SK-N-SH (cell line): ENCODE measurements at regions not wholly inside any gene's neighbourhood (a gene's known extent, or its start where the extent isn't known, plus 50 kb on each side); places are given as distances from the start of the nearest gene placed in this dataset.

Experiments used
- CTCF ChIA-PET: fragments of 300-600, 350-600 bp; formaldehyde crosslinking; extraction: SDS; loops from one replicate; lab custom pipeline; 2021; lab: Yijun Ruan, JAX
- POLR2A ChIA-PET: fragments of 350-600 bp; sonication (Branson Sonifier 250); formaldehyde crosslinking; extraction: SDS; loops from one replicate; lab custom pipeline; 2020; ENCODE audit warnings: antibody characterized with exemption, inconsistent platforms; lab: Yijun Ruan, JAX
- DNase-seq: peaks from one replicate; pipeline ENCODE4 v3.0.0; 2012
- H2AFZ ChIP-seq: fragments of 200-600 bp; sonication (generic); 2 replicates; pipeline ENCODE4 v1.8.1; 2016; ENCODE audit warnings: antibody characterized with exemption, mild to moderate bottlenecking, low read depth
- H3F3A ChIP-seq: fragments of 200-600 bp; sonication (generic); replicated peaks from 2 replicates; pipeline ENCODE3; 2016; ENCODE audit warnings: antibody characterized with exemption, mild to moderate bottlenecking; ENCODE audit not compliant: insufficient read depth
- H3K27ac ChIP-seq, 2 experiments: fragments of 200-500 bp in 1 of 2; fragments of 200-600 bp in 1 of 2; sonication (Bioruptor generic) in 1 of 2; sonication (generic), shearing (Covaris generic) in 1 of 2; 2 replicates each; pipeline versions ENCODE4 v1.5.1 to v1.6.1; 2014 to 2016; ENCODE audit warnings: low read depth in 2 of 2, inconsistent platforms in 1 of 2, low read length in 1 of 2, mild to moderate bottlenecking in 1 of 2, mixed read lengths in 1 of 2
- H3K27me3 ChIP-seq: fragments of 200-600 bp; sonication (generic), shearing (Covaris generic); 2 replicates; pipeline ENCODE4 v1.6.1; 2016; ENCODE audit warnings: mixed run types; ENCODE audit not compliant: insufficient read depth
- H3K36me3 ChIP-seq, 2 experiments: fragments of 200-500 bp in 1 of 2; fragments of 200-600 bp in 1 of 2; sonication (Bioruptor generic) in 1 of 2; sonication (generic) in 1 of 2; replicated peaks in 1 of 2; 2 replicates each; pipeline versions ENCODE3 to v1.5.1; 2014 to 2016; ENCODE audit warnings: low read length in 1 of 2, mild to moderate bottlenecking in 1 of 2; ENCODE audit not compliant: insufficient read depth in 2 of 2, control insufficient read depth in 1 of 2
- H3K4me1 ChIP-seq, 2 experiments: fragments of 200-500 bp in 1 of 2; fragments of 200-600 bp in 1 of 2; sonication (Bioruptor generic) in 1 of 2; sonication (generic), shearing (Covaris generic) in 1 of 2; 2 replicates each; pipeline versions ENCODE4 v1.5.1 to v1.6.1; 2014 to 2016; ENCODE audit warnings: low read depth in 1 of 2, low read length in 1 of 2, mixed run types in 1 of 2; ENCODE audit not compliant: insufficient read depth in 2 of 2, control insufficient read depth in 1 of 2
- H3K4me2 ChIP-seq: fragments of 200-600 bp; sonication (generic), shearing (Covaris generic); 2 replicates; pipeline ENCODE4 v1.6.1; 2017; ENCODE audit warnings: mixed run types
- H3K4me3 ChIP-seq, 2 experiments: fragments of 200-500 bp in 1 of 2; fragments of 200-600 bp in 1 of 2; sonication (Bioruptor generic) in 1 of 2; sonication (generic), shearing (Covaris generic) in 1 of 2; 2 replicates each; pipeline versions ENCODE4 v1.5.1 to v1.8.1; 2014 to 2016; ENCODE audit warnings: low read depth in 2 of 2, inconsistent platforms in 1 of 2, low read length in 1 of 2, mild to moderate bottlenecking in 1 of 2, mixed read lengths in 1 of 2, moderate library complexity in 1 of 2
- H3K79me2 ChIP-seq: fragments of 200-600 bp; sonication (generic); 2 replicates; pipeline ENCODE4 v1.8.1; 2017; ENCODE audit warnings: mild to moderate bottlenecking; ENCODE audit not compliant: insufficient read depth
- H3K9ac ChIP-seq: fragments of 200-600 bp; sonication (generic); 2 replicates; pipeline ENCODE4 v1.6.1; 2017; ENCODE audit warnings: mixed run types
- H3K9me2 ChIP-seq: fragments of 200-600 bp; sonication (generic); 2 replicates; pipeline ENCODE4 v1.6.1; 2017; ENCODE audit warnings: mixed run types
- H3K9me3 ChIP-seq: fragments of 200-600 bp; sonication (generic); 2 replicates; pipeline ENCODE4 v1.6.1; 2017; ENCODE audit warnings: mixed run types, mild to moderate bottlenecking, moderate library complexity
- H4K20me1 ChIP-seq: fragments of 200-600 bp; sonication (generic); 2 replicates; pipeline ENCODE4 v1.6.1; 2017; ENCODE audit warnings: mild to moderate bottlenecking, mixed run types; ENCODE audit not compliant: insufficient read depth
- ELF1 ChIP-seq: IDR thresholded peaks from 2 replicates; pipeline ENCODE4 v1.4.0; 2012
- EP300 ChIP-seq, 2 experiments: IDR thresholded peaks; 2 replicates each; pipeline versions ENCODE4 v1.4.0 to v1.6.1; 2012; ENCODE audit warnings: borderline replicate concordance in 1 of 2, low read depth in 1 of 2, low read length in 1 of 2
- EZH2phosphoT487 ChIP-seq: fragments of 200-600 bp; sonication (generic); IDR thresholded peaks from 2 replicates; pipeline ENCODE4 v1.6.1; 2017; ENCODE audit warnings: low read depth, mixed run types, mild to moderate bottlenecking, antibody characterized with exemption, moderate library complexity, borderline replicate concordance
- FOSL2 ChIP-seq: IDR thresholded peaks from 2 replicates; pipeline ENCODE4 v1.4.0; 2012; ENCODE audit warnings: low read depth, mild to moderate bottlenecking, moderate library complexity, borderline replicate concordance
- FOXJ3 ChIP-seq: sonication (generic); formaldehyde crosslinking; IDR thresholded peaks from 2 replicates; pipeline ENCODE4 v1.5.1; 2020; ENCODE audit warnings: mild to moderate bottlenecking, missing genetic modification reagents
- GATA2 ChIP-seq: sonication (generic); formaldehyde crosslinking; IDR thresholded peaks from 2 replicates; pipeline ENCODE4 v1.5.0; 2020; ENCODE audit warnings: mild to moderate bottlenecking, missing genetic modification reagents
- IRF3 ChIP-seq: fragments of 150-350 bp; IDR thresholded peaks from 2 replicates; pipeline ENCODE4 v1.6.1; 2016; ENCODE audit warnings: mild to moderate bottlenecking, low read depth, low read length
- JUND ChIP-seq: IDR thresholded peaks from 2 replicates; pipeline ENCODE4 v1.4.0; 2012
- MXI1 ChIP-seq: IDR thresholded peaks from 2 replicates; pipeline ENCODE4 v1.6.1; 2012; ENCODE audit warnings: mild to moderate bottlenecking, low read depth, low read length, improper control_type of control experiment
- POLR2AphosphoS5 ChIP-seq: IDR thresholded peaks from 2 replicates; pipeline ENCODE4 v1.6.1; 2012; ENCODE audit warnings: low read depth, low read length
- RAD21 ChIP-seq: IDR thresholded peaks from 2 replicates; pipeline ENCODE4 v1.6.1; 2012; ENCODE audit warnings: mild to moderate bottlenecking, low read length
- RCOR1 ChIP-seq: fragments of 150-350 bp; IDR thresholded peaks from 2 replicates; pipeline ENCODE4 v1.6.1; 2017; ENCODE audit warnings: antibody characterized with exemption, low read length
- RFX5 ChIP-seq: IDR thresholded peaks from 2 replicates; pipeline ENCODE4 v1.6.1; 2012; ENCODE audit warnings: mild to moderate bottlenecking, improper control_type of control experiment, low read length
- RXRA ChIP-seq: IDR thresholded peaks from 2 replicates; pipeline ENCODE4 v1.4.0; 2012; ENCODE audit warnings: low read depth, mild to moderate bottlenecking, borderline replicate concordance
- SMC3 ChIP-seq: IDR thresholded peaks from 2 replicates; pipeline ENCODE4 v1.6.1; 2012; ENCODE audit warnings: low read depth, low read length, improper control_type of control experiment
- WGBS: methylation state at CpG from one replicate; pipeline ENCODE4 v1.1.6; 2017; ENCODE audit warnings: low lambda C conversion rate; 5-methylcytosine and 5-hydroxymethylcytosine counted together
- TF ChIP-seq, protein P1 (sequence below): fragments of 150-350 bp; IDR thresholded peaks from 2 replicates; pipeline ENCODE4 v1.6.1; 2017; ENCODE audit warnings: antibody characterized with exemption, low read length, low read depth, borderline replicate concordance
- TF ChIP-seq, protein P2 (sequence below): fragments of 200-600 bp; sonication (generic); IDR thresholded peaks from 2 replicates; pipeline ENCODE4 v1.6.1; 2017; ENCODE audit warnings: antibody characterized with exemption, mild to moderate bottlenecking, moderate library complexity

GRCh38 chr15:62605282-62605681 is 437.3 kb upstream of the TPM1 start:
- POLR2A ChIA-PET: no interaction called here
- Histone ChIP-seq H3K9ac (no peak overlapping the region), H3K9me2 (no peaks in the 10 kb centered on the region), H3K4me3 (no peak overlapping the region), H3F3A (peaks cover 23% of the 10 kb centered on the region), H3K4me2 (no peak overlapping the region), H3K9me3 (no peaks in the 10 kb centered on the region), H3K27me3 (no peaks in the 10 kb centered on the region), H3K4me1 (peaks cover 16 to 19% of the 10 kb centered on the region in 2 experiments), H2AFZ (no peak overlapping the region), H3K36me3 (peaks cover 0 to 8% of the 10 kb centered on the region in 2 experiments), H4K20me1 (no peaks in the 10 kb centered on the region), H3K27ac (peak overlapping the region; percentile 70 to 91; a peak in 3 of 4 replicates), H3K79me2 (peaks cover 19% of the 10 kb centered on the region; the same call in 1 of the 2 replicates)
- DNase-seq: no peak
- CTCF ChIA-PET: no interaction called here
- TF ChIP-seq JUND (no peak), POLR2AphosphoS5 (no peak), MXI1 (no peak), RAD21 (no peak), ELF1 (no peak), GATA2 (CRISPR knock-in tag) (no peak), FOXJ3 (CRISPR knock-in tag) (no peak), EP300 (IDR thresholded peaks at IDR 0.05; ENCODE audit: borderline replicate concordance in 1 of 2, low read depth in 1 of 2, low read length in 1 of 2) (no peak), IRF3 (no peak), RXRA (no peak), SMC3 (no peak), EZH2phosphoT487 (no peak), FOSL2 (no peak), RCOR1 (no peak), RFX5 (no peak)
- TF ChIP-seq, protein P1, sequence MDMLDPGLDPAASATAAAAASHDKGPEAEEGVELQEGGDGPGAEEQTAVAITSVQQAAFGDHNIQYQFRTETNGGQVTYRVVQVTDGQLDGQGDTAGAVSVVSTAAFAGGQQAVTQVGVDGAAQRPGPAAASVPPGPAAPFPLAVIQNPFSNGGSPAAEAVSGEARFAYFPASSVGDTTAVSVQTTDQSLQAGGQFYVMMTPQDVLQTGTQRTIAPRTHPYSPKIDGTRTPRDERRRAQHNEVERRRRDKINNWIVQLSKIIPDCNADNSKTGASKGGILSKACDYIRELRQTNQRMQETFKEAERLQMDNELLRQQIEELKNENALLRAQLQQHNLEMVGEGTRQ: no peak
- TF ChIP-seq, protein P2, sequence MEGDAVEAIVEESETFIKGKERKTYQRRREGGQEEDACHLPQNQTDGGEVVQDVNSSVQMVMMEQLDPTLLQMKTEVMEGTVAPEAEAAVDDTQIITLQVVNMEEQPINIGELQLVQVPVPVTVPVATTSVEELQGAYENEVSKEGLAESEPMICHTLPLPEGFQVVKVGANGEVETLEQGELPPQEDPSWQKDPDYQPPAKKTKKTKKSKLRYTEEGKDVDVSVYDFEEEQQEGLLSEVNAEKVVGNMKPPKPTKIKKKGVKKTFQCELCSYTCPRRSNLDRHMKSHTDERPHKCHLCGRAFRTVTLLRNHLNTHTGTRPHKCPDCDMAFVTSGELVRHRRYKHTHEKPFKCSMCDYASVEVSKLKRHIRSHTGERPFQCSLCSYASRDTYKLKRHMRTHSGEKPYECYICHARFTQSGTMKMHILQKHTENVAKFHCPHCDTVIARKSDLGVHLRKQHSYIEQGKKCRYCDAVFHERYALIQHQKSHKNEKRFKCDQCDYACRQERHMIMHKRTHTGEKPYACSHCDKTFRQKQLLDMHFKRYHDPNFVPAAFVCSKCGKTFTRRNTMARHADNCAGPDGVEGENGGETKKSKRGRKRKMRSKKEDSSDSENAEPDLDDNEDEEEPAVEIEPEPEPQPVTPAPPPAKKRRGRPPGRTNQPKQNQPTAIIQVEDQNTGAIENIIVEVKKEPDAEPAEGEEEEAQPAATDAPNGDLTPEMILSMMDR: no peak
- WGBS: 93% methylated on average over 7 of the region's 7 CpGs
